OCI-LY7 (cell line): ENCODE measurements at regions not wholly inside any gene's neighbourhood (a gene's known extent, or its start where the extent isn't known, plus 50 kb on each side); places are given as distances from the start of the nearest gene placed in this dataset.

ENCODE experiments used
- EZH2phosphoT487 ChIP-seq: fragments of 200-600 bp; sonication (generic); IDR thresholded peaks from 2 replicates; pipeline ENCODE4 v1.6.1; 2018; ENCODE audit warnings: low read depth, borderline replicate concordance, mild to moderate bottlenecking, mixed run types, antibody characterized with exemption, low read length, moderate library complexity, mixed read lengths
- TF ChIP-seq, protein P1 (sequence below): fragments of 200-600 bp; sonication (generic); conservative IDR thresholded peaks from 2 replicates; pipeline ENCODE4 v1.5.1; 2014; ENCODE audit warnings: mild to moderate bottlenecking, antibody characterized with exemption, low read length, moderate library complexity, mixed read lengths

DNA sequence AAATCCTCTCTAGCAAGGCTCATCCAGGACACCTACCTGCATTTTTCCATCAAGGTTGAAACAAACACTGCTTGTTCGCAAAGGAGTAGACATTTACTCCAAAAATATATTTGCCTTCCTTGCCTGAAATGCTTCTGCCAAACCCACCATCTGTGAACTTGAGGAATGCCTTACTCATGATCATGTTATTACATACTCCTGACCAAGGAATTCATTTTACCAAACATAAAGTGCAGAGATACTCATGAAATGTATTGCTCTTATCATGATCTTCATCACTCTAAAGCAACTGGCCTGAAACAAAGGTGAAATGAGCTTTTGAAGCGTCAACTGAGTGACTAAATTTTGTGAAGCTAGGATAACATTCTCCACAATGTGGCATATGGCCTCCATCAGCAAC, 243.1 kb upstream of the CCDC179 start:
- TF ChIP-seq, protein P1, sequence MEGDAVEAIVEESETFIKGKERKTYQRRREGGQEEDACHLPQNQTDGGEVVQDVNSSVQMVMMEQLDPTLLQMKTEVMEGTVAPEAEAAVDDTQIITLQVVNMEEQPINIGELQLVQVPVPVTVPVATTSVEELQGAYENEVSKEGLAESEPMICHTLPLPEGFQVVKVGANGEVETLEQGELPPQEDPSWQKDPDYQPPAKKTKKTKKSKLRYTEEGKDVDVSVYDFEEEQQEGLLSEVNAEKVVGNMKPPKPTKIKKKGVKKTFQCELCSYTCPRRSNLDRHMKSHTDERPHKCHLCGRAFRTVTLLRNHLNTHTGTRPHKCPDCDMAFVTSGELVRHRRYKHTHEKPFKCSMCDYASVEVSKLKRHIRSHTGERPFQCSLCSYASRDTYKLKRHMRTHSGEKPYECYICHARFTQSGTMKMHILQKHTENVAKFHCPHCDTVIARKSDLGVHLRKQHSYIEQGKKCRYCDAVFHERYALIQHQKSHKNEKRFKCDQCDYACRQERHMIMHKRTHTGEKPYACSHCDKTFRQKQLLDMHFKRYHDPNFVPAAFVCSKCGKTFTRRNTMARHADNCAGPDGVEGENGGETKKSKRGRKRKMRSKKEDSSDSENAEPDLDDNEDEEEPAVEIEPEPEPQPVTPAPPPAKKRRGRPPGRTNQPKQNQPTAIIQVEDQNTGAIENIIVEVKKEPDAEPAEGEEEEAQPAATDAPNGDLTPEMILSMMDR, result no peak
- TF ChIP-seq EZH2phosphoT487, result no peak
